Fibroblast of mammary gland (primary cell): ENCODE measurements at regions not wholly inside any gene's neighbourhood (a gene's known extent, or its start where the extent isn't known, plus 50 kb on each side); places are given as distances from the start of the nearest gene placed in this dataset.

Experiments
- DNase-seq: peaks from one replicate; pipeline ENCODE4 v3.0.0-alpha.2; 2010; ENCODE audit warnings: low read depth
- H3K4me3 ChIP-seq: 2 replicates; pipeline ENCODE4 v1.5.1; 2011; ENCODE audit warnings: low read depth, mild to moderate bottlenecking, low read length, moderate library complexity; ENCODE audit not compliant: control insufficient read depth
- TF ChIP-seq, protein P1 (sequence below): conservative IDR thresholded peaks from 2 replicates; pipeline ENCODE4 v1.5.1; 2011; ENCODE audit warnings: low read depth, low read length, inconsistent platforms; ENCODE audit not compliant: control insufficient read depth, insufficient read depth

DNA sequence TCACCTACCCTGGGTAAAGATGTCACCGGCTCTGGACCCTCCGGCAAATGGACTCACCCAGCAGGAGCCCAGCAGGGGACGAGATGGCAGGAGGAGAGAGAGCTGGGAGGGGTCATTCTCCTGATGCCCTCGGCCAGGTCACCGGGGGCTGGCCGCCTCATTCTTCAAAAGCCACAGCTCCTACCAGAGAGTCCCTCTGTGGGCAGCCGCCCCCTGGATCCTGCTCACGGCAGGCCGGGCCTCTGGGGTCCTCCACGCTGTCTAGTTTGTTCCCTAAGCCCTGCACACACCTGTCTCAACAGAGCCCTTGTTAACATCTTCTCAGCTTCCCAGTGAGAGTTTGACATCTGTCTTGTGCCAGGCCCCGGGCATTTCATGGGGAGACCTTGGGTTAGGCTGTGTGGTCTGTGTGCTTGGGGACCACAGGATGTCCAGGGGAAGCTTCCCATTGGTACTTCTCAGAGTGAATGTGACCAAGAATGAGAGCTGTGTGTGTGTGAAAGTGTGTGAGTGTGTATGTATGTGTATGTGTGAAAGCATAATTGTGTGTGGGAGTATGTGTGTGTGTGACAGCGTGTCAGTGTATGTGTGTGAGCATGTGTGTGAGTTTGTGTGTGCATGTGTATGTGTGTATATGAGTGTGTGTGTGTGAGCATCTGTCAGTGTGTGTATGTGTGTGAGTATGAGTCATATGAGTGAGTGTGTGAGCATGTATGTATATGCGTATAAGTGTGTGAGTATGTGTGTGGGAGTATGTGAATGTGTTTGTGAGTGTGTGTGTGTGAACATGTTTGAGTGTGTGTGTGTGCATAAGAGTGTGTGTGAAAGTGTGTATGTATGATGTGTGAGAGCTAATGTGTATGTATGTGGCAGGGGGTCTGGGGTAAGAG, 65.5 kb upstream of the BCO1 start:
- TF ChIP-seq, protein P1, sequence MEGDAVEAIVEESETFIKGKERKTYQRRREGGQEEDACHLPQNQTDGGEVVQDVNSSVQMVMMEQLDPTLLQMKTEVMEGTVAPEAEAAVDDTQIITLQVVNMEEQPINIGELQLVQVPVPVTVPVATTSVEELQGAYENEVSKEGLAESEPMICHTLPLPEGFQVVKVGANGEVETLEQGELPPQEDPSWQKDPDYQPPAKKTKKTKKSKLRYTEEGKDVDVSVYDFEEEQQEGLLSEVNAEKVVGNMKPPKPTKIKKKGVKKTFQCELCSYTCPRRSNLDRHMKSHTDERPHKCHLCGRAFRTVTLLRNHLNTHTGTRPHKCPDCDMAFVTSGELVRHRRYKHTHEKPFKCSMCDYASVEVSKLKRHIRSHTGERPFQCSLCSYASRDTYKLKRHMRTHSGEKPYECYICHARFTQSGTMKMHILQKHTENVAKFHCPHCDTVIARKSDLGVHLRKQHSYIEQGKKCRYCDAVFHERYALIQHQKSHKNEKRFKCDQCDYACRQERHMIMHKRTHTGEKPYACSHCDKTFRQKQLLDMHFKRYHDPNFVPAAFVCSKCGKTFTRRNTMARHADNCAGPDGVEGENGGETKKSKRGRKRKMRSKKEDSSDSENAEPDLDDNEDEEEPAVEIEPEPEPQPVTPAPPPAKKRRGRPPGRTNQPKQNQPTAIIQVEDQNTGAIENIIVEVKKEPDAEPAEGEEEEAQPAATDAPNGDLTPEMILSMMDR, result no peak
- DNase-seq, result no peak
- H3K4me3 ChIP-seq, result no peak overlapping the region

DNA sequence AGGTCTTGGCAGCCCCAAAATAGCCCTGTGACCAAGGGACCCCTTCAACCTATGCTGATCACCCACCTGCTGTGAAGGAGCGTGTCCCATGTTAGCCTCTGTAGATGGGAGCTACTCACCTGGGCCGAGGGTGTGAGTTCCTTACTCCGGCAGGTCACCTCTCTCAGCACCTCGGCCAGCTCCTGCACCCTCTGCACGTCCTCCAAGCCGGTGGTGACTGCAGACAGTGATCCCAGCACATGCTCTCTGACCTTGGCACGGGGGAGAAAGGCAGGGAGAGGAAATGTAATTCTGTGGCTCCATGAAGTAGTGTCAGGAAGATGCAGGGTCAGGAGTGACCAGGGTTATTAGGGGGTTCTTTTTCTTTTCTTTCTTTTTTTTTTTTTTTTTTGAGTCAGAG, 67.7 kb upstream of the BCO1 start:
- H3K4me3 ChIP-seq, result no peak overlapping the region
- no peak for DNase-seq
- TF ChIP-seq, protein P1, result no peak

DNA sequence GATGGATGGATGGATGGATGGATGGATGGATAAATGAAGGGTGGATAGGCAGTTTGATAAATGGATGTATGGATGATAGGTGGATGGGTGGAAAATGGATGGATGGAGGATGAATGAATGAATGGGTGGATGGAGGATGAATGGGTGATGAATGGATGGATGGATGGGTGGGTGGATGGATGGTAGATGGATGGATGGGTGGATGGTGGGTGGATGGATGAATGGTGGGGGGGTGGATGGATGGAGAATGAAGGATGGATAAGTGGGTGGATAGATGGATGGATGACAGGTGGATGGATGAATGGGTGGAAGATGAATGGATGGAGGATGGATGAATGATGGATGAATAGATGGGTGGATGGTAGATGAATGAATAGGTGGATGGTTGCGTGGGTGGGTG, 70.1 kb upstream of the BCO1 start:
- TF ChIP-seq, protein P1, result no peak

DNA sequence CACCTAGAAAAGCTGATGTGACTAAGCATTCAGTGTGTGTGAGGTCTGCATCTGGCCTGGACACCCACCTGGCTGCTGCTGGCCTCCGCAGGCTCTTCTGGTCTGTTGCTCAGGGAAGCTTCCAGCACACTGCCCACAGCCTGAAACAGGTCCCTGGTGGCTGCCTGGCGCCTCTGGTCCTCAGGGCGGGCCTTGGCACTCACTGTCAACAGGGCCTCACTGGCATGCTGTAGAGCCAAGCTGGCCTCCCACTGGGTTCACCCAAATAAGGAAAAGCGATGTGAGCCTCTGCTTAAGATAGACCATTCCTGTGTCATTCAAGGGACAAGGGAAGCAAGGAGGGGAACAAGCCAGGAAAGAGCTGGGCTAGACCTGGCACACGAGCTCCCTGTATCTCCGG, 70.6 kb upstream of the BCO1 start:
- no peak overlapping the region for H3K4me3 ChIP-seq
- no peak for DNase-seq
- TF ChIP-seq, protein P1, result no peak

More for the DNA sequence above, 70.1 kb upstream of the BCO1 start:
- no peak for DNase-seq
- no peak overlapping the region for H3K4me3 ChIP-seq

DNA sequence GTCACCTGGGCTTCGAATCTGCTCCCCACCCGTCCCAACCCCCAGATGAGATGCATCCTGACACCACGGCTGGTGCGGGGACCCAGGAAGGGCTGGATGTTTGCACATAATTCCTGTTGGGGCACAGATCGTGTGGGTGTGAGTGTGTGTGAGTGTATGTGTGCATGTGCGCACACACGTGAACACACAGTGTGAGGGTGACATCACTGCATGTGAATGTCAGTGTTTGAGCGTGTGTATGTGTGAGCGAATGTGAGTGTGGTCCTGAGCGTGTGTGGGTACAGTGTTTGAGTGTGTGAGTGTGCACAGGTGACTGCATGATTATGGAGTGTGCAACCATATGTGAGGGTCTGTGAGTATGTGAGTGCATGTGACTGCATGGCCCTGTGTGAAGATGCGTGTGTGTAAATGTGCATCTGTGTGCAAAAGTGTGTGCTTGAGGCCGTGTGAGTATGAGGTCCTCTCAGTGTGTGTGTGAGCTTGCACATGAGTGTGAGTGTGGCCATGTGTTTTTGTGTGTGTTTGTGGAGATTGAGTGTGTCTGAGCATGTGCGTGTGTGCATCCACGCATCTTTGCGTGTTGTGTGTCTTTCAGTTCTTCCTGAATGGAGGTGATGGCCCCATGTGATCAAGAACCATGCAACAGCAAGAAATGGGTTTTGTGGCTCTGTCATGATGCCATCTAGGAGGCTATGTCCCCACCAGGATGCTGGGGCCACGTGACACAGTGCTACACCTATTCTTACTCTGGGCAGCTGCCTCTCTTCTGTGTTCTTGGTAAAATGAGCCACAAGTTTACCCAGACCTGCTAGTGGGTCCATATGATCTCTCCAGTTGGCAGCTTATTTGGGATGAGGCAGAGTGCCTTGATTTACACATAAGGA, 70.5 kb upstream of the GCSH start:
- DNase-seq, result no peak
- TF ChIP-seq, protein P1, result no peak
- no peak overlapping the region for H3K4me3 ChIP-seq

DNA sequence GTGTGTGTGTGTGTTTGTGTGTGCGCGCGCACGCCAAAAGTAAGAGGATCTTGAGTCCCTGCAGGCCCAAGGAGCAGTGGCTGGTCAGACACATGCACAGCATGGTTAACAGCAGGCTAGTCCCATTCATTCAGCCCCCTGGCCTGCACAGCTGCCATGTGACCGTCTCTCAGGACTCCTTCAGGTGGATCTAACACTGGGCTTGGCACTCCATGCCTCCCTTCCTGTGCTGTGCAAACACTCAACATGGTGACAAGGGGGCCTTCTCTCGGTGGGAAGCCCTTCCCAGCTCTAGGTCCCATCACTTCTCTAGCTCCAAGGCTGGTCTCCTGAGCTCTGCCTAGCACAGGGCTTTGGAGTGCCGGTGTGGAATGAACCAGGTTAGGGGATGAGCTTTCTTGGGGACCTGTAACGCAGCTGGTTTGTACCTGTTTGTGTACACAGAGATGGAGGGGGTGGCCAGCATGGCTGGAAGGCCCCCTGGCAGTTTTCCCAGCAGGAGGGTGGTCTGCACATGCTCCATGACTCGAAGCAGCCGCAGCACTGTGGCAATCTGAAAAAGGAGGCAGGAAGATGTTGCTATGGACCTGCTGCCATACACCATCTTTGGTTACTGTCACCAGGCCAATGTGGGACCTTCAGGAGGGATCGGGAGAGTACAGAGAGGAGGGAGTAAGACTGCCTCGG, 69.4 kb upstream of the GCSH start:
- DNase-seq, result no peak
- TF ChIP-seq, protein P1, result no peak
- no peak overlapping the region for H3K4me3 ChIP-seq
